Activated naive CD4-positive, alpha-beta T cell treated with anti-CD3 and anti-CD28 coated beads, Interleukin-2, amount 50 U/mL, for 24 hours (primary cell): ENCODE measurements at regions not wholly inside any gene's neighbourhood (a gene's known extent, or its start where the extent isn't known, plus 50 kb on each side); places are given as distances from the start of the nearest gene placed in this dataset.
"Not testable (repeated sequence)": the region's sequence is repeated elsewhere in the genome, so short reads cannot be mapped to it uniquely, and the experiment has no call there.

ENCODE experiments used
- H3K27ac Mint-ChIP-seq: one replicate; pipeline ENCODE4 v1.8.0; 2021; ENCODE audit warnings: mild to moderate bottlenecking, mixed read lengths
- H3K27me3 Mint-ChIP-seq: one replicate; pipeline ENCODE4 v1.8.0; 2021; ENCODE audit warnings: mixed read lengths
- H3K36me3 Mint-ChIP-seq: one replicate; pipeline ENCODE4 v1.8.0; 2021; ENCODE audit warnings: mixed read lengths
- H3K4me1 Mint-ChIP-seq: one replicate; pipeline ENCODE4 v1.8.0; 2021; ENCODE audit warnings: mixed read lengths
- H3K4me3 Mint-ChIP-seq: one replicate; pipeline ENCODE4 v1.8.0; 2021; ENCODE audit warnings: mild to moderate bottlenecking, mixed read lengths
- H3K9me3 Mint-ChIP-seq: one replicate; pipeline ENCODE4 v1.8.0; 2021; ENCODE audit warnings: mixed read lengths

DNA sequence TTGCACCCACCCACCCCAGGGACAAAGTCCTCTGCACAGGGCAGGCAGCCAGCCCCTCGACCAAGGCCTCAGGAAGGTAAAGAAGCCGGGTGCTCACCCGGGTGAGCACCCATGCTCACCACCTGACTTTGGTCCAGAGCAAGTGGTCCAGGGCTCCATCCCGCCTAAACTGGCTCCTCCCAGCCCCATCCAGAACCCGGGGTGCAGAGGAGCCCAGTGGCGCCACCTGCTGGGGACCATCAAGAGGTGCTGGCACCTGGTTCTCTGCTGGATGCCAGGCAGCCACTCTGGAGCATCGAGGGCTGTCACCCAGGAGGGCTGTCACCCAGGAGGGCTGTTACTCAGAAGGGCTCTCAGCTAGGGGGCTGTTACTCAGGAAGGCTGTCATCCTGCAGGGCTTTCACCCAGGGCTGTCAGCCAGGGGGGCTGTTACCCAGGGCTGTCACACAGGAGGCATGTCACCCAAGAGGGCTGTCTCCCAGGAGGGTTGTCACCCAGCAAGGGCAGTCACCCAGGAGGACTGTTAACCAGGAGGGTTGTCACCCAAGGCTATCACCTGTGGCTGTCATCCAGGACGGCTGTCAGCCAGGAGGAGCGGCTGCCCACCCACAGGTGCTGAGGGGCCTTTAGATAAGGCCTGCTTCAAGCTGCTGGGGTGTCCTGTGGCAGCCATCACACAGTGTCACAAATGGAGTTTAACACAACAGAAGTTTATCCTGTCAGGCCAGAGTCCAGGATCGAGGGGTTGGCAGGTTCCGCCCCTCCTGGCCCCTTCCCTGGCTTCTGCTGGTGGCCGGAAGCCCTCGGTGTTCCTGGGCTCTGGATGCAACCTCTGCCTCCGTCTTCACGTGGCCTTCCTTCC is 98.5 kb downstream of the TNFRSF13B start:
- H3K4me3 Mint-ChIP-seq: no peak overlapping the region
- no peaks in the 10 kb centered on the region for H3K27me3 Mint-ChIP-seq
- H3K4me1 Mint-ChIP-seq: no peaks in the 10 kb centered on the region

DNA sequence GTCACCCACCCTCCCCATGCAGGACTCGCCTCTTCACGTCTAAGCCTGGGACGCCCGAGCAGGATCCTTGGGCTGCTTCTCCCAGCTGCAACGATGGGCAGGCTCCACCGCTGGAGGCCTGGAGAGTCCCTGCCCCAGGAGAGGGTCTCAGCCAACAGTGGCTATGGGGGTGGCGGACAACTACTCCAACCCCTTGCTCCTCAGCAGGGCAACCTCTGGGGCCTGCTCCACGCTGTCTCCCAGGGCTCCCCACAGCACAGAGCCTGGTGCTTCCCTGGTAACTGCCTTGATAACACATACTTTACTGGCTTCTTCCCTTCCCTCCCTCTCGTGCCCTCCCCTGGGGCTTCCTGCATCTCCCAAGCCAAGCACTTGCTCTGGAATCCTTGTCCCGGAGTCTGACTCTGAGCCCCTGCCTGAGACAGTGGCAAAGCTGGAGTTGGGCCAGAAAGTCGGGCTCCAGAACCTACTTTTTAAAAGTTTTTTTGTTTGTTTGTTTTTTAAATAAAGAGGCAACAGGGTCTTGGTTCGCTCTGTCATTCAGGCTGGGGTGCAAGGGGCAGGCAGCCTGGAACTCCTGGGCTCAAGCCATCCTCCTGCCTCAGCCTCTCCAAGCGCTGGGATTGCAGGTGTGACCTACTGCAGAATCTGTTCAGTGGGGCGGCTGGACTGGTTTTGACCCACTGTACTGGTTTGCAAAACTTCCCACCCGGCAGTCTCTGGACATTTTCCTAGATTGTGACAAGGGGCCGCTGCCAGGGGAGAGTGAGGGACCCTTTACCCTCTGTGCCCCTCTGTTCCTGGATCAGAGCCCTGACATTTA is 99.4 kb downstream of the TNFRSF13B start:
- no peaks in the 10 kb centered on the region for H3K36me3 Mint-ChIP-seq
- no peak overlapping the region for H3K4me3 Mint-ChIP-seq
- no peaks in the 10 kb centered on the region for H3K4me1 Mint-ChIP-seq
- no peak overlapping the region for H3K27ac Mint-ChIP-seq
- peaks cover 5% of the 10 kb centered on the region for H3K9me3 Mint-ChIP-seq
- H3K27me3 Mint-ChIP-seq: no peaks in the 10 kb centered on the region

More for the DNA sequence above, 98.5 kb downstream of the TNFRSF13B start:
- H3K9me3 Mint-ChIP-seq: peaks cover 5% of the 10 kb centered on the region
- no peak overlapping the region for H3K27ac Mint-ChIP-seq
- no peaks in the 10 kb centered on the region for H3K36me3 Mint-ChIP-seq

DNA sequence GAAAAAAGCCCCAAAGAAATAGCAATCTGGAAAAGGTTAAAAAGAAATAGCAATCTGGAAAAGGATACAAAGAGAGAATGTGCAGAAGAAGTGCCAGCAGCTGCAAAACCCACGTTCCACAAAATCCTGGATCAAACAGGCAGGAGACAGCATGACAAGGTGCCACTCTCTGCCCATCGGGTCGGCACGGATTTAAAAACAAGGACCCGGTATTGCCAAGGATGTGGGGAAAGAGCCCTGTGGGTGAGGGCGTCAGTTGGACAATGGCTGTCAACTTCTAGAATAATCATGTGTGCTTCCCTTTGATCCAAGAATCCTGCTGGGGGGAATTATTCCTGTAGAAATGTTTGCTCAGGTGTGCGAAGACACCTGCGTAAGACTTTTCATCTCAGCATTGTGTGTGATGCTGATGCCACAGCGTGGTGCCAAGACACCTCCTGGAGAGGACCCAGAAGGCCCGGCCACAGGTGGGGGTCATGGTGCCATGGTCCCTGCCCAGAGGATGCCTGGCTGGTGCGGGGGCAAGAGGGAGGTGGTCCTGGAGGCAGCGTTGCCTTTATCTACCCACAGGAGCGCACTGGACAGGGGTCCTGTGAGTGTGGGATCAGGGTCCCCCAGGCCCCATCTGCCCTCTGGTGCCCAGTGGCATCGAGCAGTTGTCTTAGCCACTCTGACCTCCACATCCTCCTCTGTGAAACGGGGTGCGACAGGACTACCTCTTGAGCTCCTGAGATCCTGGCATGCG is 100.3 kb downstream of the TNFRSF13B start:
- not testable (repeated sequence) for H3K9me3 Mint-ChIP-seq, H3K27me3 Mint-ChIP-seq, H3K4me1 Mint-ChIP-seq, H3K27ac Mint-ChIP-seq, H3K36me3 Mint-ChIP-seq, H3K4me3 Mint-ChIP-seq

DNA sequence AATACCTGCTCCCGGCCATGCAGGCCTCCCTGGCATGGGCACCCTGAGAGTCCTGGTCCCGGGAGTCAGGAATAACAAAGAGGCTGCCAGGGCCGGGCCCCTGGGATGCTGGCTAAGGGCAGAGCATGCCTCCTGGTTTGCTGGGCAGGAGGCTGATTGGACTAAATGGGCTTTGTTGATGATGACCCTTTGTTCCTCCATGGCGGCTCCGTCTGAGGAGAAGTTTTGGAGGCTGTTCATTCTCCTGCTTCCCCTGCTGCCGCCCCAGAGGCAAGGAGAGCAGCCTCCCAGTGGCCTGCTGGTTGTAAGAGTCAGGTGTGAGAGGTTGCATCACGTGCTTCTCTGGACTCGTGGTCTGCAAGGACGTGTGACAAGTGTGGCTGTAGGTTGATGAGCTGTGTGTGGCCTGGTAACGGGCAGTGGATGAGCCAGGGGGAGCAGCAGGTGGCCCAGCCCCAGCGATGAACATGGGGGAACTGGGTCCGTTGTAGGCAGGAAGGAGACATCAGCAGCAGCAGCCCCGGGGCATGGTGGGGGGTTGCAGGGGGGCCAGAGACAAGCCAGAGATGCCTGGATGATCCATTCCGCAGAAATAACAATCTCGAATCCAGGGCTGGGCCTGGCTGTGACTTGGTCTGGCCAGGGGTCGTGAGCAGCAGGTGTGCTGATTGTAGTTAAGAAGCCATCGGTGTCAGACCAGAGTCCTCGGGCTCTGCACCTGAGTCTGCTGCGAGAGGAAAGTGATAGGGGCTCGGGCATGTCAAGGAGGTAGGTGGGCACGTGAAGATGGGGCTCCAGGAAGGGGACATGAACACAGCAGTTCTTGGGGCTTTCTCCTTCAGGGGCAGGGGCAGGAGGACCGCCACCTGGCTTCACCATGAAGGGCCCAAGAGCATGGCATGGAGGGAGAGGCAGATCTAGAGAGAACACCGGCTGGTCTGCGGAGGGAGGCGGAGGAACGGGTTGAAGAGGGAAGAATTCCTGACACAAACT is 101.4 kb downstream of the TNFRSF13B start:
- no peaks in the 10 kb centered on the region for H3K27me3 Mint-ChIP-seq
- H3K4me3 Mint-ChIP-seq: no peak overlapping the region
- no peaks in the 10 kb centered on the region for H3K4me1 Mint-ChIP-seq
- H3K9me3 Mint-ChIP-seq: no peaks in the 10 kb centered on the region
- no peaks in the 10 kb centered on the region for H3K36me3 Mint-ChIP-seq
- H3K27ac Mint-ChIP-seq: no peak overlapping the region

DNA sequence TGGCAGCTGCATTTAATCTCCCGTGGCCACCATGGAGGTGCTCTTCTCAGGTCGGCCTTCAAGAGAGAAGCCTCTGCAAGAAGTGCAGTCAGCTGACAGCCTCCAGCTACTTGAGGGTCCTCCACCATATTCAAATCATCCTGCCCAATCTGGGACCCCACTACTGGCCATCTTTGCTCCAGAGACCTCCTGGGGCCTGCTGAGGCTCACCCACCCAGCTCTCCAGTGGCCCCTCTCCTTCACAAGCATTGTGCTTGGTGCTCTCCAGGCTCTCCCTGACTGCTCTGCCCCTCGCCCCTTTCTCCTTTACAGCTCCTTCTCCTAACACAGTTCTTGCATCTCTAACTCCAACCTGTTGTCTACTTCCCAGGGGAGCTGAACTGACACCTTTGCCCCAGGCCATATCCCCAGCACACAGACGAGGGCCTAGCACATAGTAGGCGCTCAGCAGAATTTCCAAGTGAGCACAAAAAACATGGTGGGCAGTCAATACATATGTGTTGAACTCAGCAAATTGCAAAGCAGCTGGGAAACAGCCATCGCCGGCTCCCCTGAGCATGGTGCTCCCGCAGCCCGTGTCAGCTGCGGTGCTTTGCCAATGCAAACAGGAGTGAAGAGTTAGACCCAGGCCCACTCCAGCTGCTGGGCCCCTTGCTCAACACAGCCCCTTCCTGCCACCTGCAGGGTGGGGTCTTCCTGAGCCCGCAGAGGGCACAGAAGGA is 102.2 kb downstream of the TNFRSF13B start:
- H3K4me3 Mint-ChIP-seq, H3K9me3 Mint-ChIP-seq, H3K36me3 Mint-ChIP-seq, H3K4me1 Mint-ChIP-seq, H3K27me3 Mint-ChIP-seq, H3K27ac Mint-ChIP-seq: not testable (repeated sequence)

DNA sequence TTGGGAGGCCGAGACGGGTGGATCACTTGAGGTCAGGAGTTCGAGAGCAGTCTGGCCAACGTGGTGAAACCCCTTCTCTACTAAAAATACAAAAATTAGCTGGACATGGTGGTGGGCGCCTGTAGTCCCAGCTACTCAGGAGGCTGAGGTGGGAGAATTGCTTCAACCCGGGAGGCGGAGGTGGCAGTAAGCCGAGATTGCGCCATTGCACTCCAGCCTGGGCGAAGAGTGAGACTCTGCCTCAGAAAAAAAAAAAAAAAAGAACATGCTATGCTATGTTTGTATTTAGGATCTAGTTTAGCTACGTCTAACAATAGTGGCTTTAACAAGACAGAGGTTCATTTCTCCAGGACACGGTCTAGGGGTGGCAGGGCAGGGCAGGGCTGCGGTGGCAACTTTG is 103.3 kb downstream of the TNFRSF13B start:
- H3K27ac Mint-ChIP-seq: not testable (repeated sequence)

DNA sequence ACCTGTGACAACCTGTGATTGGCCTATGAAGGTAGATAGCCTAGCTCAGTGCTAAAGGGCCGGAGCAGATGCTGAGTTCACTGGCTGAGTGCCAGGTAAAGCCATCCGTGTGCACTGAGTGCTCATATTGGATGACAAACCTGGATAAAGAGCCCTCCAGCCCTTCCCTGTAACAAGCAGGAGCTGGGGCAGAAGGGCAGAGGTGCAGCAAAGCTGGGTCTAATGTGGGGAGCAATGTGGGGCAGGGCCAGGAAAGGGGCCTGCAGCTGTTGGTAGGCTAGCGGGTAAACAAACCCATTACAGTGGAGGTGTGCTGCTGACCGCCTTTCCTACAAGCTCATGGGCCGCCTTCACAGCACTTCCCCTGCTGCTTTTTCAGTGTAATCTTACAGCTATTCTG is 104.4 kb downstream of the TNFRSF13B start:
- not testable (repeated sequence) for H3K27ac Mint-ChIP-seq, H3K36me3 Mint-ChIP-seq, H3K4me1 Mint-ChIP-seq, H3K27me3 Mint-ChIP-seq, H3K9me3 Mint-ChIP-seq, H3K4me3 Mint-ChIP-seq

More for the DNA sequence above, 103.3 kb downstream of the TNFRSF13B start:
- H3K9me3 Mint-ChIP-seq, H3K4me1 Mint-ChIP-seq, H3K27me3 Mint-ChIP-seq, H3K4me3 Mint-ChIP-seq, H3K36me3 Mint-ChIP-seq: not testable (repeated sequence)

DNA sequence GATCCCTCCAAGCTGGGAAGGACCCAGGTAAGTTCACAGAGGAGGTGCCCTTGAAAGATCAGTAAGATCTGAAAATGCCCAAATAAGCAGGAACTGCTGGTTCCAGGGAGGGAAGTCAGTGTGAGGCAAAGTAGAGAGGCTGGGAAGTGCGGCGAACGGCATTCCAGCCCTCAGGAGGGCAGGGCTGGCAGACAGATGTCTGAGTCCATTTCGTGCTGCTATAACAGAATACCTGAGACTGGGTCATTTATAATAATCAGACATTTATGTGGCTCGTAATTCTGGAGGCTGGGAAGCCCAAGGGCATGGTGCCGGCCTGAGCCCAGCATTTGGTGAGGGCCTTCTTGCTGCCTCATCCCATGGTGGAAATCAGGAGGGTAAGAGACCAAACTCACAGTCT is 105.1 kb downstream of the TNFRSF13B start:
- not testable (repeated sequence) for H3K36me3 Mint-ChIP-seq, H3K27me3 Mint-ChIP-seq, H3K9me3 Mint-ChIP-seq, H3K4me3 Mint-ChIP-seq, H3K27ac Mint-ChIP-seq, H3K4me1 Mint-ChIP-seq

DNA sequence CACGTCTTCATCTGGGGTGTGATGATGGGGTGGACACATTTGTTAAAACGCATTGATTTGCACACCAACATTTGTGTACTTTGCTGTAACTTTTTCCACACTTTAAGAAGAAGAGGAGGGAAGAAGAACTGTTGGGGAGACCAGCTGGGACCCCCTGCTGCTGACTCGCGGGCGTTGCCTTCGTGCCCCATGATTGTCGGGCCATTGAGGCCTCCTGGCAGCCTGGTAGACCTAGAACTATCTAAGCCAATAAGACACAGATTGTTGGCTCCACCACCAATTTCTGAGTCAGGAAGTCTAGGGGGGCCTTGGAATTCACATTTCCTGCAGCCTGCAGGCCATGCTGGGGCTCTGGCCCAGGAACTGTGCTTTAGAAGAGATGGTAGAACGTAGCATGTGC is 105.5 kb downstream of the TNFRSF13B start:
- H3K36me3 Mint-ChIP-seq: no peaks in the 10 kb centered on the region
- no peak overlapping the region for H3K4me3 Mint-ChIP-seq
- no peaks in the 10 kb centered on the region for H3K9me3 Mint-ChIP-seq
- no peak overlapping the region for H3K27ac Mint-ChIP-seq
- H3K4me1 Mint-ChIP-seq: no peaks in the 10 kb centered on the region
- no peaks in the 10 kb centered on the region for H3K27me3 Mint-ChIP-seq

DNA sequence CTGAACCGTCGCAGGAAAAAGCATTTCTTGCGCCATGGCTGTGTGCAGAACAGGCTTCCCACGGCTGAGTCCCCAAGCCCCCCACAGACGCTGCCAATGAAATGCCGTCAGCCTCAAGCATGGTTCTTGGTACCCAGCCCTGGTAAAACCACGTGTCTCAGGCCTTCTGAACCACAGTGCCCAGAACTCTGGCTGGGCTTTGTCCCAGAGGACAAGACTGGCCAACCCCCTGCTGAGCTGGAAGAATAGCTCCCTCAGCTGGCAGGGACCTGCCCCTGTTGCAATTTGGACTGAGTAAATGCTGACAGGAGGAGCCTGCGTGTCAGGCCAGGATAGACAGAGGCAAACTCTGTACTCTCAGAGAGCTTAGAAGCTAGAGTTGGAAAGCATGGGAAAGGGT is 106.2 kb downstream of the TNFRSF13B start:
- H3K4me1 Mint-ChIP-seq, H3K4me3 Mint-ChIP-seq, H3K27me3 Mint-ChIP-seq, H3K36me3 Mint-ChIP-seq, H3K27ac Mint-ChIP-seq, H3K9me3 Mint-ChIP-seq: not testable (repeated sequence)

DNA sequence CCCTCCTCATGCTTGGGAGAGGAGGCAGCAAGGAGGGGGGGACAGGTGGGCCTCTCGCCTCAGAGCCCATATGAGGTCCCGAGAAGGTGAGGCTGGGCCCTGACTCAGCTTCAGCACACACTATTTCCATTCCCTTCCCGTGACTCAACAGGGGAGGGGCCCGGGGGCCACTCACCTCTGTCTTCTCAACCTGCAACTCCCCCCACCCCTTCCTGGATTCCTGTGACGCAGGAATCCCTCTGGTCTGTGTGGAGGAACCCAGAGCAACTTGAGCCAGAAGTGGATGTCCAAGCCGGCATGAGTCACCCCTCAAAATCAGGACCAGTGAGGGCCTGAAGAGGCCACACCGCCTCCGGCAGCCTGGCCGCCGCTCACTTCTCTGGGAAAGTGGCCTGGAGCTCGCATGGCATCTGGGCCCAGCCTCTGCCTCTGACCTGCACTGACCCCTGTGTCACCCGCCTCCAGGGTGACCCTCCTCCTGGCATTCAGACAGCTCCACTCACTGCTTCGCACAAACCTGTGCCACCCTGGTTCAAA is 106.8 kb downstream of the TNFRSF13B start:
- H3K4me3 Mint-ChIP-seq, H3K36me3 Mint-ChIP-seq, H3K27me3 Mint-ChIP-seq, H3K4me1 Mint-ChIP-seq, H3K27ac Mint-ChIP-seq, H3K9me3 Mint-ChIP-seq: not testable (repeated sequence)

DNA sequence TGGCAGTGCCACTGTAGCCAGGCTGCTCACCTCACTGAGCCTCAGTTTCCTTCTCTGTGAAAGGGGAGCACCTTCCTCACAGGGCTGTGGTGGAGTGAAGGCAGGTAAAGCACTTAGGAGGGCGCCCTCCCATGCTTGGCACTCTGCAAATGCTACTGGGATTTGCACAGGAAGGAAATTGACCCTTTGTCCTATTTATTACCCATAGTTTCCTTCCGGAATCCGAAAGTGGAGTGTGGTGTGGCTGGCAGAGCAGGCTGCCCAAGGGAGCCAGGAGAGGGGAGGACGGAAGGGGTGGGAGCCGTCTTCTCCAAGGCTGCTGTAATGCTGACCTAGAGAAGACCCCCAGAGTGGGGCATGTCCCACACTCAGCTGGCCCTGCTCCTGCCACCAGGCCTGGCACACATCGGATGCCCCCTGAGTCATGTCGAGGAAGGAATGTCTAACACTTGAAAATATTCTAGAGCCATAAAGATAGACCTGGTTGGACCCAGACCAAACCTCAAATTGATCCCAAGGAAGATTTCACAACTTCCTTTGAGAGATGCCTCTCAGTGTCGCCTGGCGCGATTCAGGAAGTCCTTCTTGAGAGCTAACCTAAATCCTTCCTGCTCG is 107.3 kb downstream of the TNFRSF13B start:
- H3K4me3 Mint-ChIP-seq, H3K27ac Mint-ChIP-seq, H3K27me3 Mint-ChIP-seq, H3K9me3 Mint-ChIP-seq, H3K36me3 Mint-ChIP-seq, H3K4me1 Mint-ChIP-seq: not testable (repeated sequence)

DNA sequence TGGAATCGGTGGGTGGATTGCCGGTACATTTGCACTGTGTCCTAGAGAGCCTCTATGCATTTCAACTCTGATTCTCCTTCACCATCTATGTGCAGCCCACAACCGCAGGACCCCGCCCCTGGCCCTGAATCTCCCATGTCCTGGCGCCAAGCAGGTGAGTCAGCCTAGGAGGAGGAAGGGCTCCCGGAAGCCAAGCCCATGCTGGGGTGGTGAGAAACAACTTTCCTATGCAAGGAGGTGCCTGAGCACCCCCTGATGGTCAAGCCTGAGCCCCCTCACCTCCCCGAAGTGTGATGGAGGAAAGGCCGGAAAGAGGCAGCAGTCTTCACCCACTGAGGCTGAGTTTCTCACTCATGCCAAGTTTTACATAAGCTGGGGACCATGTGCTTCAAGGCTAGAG is 110.8 kb downstream of the TNFRSF13B start:
- not testable (repeated sequence) for H3K4me1 Mint-ChIP-seq, H3K9me3 Mint-ChIP-seq, H3K27ac Mint-ChIP-seq, H3K36me3 Mint-ChIP-seq, H3K27me3 Mint-ChIP-seq, H3K4me3 Mint-ChIP-seq

DNA sequence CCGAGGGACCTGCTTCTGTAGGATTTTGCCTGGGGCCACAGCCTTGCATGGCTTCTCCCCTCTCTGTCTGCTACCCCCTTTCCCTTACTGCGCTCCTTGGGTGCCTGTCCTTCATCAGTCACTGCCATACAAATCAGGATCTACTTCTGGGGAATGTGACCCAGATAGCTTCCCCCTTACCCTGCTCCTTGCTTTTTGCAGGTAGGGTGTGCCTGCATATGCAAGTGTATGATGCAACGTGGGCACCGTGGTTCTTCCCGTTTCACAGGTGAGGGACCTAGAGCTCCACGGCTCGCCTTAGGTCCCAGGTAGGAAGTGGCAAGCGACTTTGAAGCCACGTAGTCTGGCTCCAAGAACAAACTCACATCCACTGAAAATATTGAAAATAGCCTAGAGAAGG is 111.5 kb downstream of the TNFRSF13B start:
- H3K4me1 Mint-ChIP-seq, H3K9me3 Mint-ChIP-seq, H3K4me3 Mint-ChIP-seq, H3K27ac Mint-ChIP-seq, H3K27me3 Mint-ChIP-seq, H3K36me3 Mint-ChIP-seq: not testable (repeated sequence)
